ENCODE measurements at regions not wholly inside any gene's neighbourhood (a gene's known extent, or its start where the extent isn't known, plus 50 kb on each side); places are given as distances from the start of the nearest gene placed in this dataset.

- TF ChIP-seq CTCF (IDR thresholded peaks at IDR 0.05) (no peak), EZH2phosphoT487 (IDR thresholded peaks at IDR 0.05) (no peak)
These were observed 1183.1 kb downstream of the ZPLD1 start for GRCh38 chr3:103617961-103618360.

Data from neural progenitor cell (in vitro differentiated cells).